HL-60 (cell line): ENCODE measurements at regions not wholly inside any gene's neighbourhood (a gene's known extent, or its start where the extent isn't known, plus 50 kb on each side); places are given as distances from the start of the nearest gene placed in this dataset.
"Not testable (repeated sequence)": the region's sequence is repeated elsewhere in the genome, so short reads cannot be mapped to it uniquely, and the experiment has no call there.

ENCODE experiments used
- POLR2AphosphoS5 ChIP-seq: IDR thresholded peaks from 2 replicates; pipeline ENCODE4 v1.6.1; 2012; ENCODE audit warnings: low read depth
- TF ChIP-seq, protein P1 (sequence below): IDR thresholded peaks from one replicate; pipeline ENCODE4 v1.5.1; 2011; ENCODE audit warnings: low read length, control low read depth, inconsistent platforms; ENCODE audit not compliant: insufficient read depth
- TF ChIP-seq, protein P2 (sequence below): IDR thresholded peaks from 2 replicates; pipeline ENCODE4 v1.6.1; 2012; ENCODE audit warnings: low read depth; ENCODE audit not compliant: insufficient replicate concordance

DNA sequence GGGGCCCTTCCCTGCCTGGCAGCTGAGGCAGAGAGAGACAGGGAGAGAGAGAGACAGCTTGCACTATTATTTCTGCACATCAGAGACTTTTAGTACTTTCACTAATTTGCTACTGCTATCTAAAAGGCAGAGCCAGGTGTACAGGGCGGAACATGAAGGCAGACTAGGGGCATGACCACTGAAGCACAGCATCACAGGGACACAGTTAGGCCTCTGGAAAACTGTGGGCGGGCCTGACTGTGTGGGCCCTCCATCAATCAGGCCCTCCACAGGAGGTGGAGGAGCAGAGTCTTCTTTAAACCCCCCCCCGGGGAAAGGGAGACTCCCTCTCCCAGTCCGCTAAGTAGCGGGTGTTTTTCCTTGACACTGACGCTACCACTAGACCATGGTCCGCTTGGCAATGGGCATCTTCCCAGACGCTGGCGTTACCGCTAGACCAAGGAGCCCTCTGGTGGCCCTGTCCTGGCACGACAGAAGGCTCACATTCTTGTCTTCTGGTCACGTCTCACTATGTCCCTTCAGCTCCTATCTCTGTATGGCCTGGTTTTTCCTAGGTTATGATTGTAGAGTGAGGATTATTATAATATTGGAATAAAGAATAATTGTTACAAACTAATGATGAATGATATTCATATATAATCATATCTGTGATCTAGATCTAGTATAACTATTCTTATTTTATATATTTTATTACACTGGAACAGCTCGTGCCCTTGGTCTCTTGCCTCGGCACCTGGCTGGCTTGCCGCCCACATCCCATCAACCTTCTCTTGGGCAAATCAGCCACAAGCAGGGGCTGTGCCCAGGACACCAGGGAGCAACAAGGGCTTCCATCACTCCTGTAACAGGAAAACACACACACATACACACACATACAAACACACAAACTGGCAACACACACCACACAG is 60.7 kb upstream of the PPP2R2D start:
- TF ChIP-seq, protein P1, sequence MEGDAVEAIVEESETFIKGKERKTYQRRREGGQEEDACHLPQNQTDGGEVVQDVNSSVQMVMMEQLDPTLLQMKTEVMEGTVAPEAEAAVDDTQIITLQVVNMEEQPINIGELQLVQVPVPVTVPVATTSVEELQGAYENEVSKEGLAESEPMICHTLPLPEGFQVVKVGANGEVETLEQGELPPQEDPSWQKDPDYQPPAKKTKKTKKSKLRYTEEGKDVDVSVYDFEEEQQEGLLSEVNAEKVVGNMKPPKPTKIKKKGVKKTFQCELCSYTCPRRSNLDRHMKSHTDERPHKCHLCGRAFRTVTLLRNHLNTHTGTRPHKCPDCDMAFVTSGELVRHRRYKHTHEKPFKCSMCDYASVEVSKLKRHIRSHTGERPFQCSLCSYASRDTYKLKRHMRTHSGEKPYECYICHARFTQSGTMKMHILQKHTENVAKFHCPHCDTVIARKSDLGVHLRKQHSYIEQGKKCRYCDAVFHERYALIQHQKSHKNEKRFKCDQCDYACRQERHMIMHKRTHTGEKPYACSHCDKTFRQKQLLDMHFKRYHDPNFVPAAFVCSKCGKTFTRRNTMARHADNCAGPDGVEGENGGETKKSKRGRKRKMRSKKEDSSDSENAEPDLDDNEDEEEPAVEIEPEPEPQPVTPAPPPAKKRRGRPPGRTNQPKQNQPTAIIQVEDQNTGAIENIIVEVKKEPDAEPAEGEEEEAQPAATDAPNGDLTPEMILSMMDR: not testable (repeated sequence)
- TF ChIP-seq POLR2AphosphoS5: not testable (repeated sequence)
- TF ChIP-seq, protein P2, sequence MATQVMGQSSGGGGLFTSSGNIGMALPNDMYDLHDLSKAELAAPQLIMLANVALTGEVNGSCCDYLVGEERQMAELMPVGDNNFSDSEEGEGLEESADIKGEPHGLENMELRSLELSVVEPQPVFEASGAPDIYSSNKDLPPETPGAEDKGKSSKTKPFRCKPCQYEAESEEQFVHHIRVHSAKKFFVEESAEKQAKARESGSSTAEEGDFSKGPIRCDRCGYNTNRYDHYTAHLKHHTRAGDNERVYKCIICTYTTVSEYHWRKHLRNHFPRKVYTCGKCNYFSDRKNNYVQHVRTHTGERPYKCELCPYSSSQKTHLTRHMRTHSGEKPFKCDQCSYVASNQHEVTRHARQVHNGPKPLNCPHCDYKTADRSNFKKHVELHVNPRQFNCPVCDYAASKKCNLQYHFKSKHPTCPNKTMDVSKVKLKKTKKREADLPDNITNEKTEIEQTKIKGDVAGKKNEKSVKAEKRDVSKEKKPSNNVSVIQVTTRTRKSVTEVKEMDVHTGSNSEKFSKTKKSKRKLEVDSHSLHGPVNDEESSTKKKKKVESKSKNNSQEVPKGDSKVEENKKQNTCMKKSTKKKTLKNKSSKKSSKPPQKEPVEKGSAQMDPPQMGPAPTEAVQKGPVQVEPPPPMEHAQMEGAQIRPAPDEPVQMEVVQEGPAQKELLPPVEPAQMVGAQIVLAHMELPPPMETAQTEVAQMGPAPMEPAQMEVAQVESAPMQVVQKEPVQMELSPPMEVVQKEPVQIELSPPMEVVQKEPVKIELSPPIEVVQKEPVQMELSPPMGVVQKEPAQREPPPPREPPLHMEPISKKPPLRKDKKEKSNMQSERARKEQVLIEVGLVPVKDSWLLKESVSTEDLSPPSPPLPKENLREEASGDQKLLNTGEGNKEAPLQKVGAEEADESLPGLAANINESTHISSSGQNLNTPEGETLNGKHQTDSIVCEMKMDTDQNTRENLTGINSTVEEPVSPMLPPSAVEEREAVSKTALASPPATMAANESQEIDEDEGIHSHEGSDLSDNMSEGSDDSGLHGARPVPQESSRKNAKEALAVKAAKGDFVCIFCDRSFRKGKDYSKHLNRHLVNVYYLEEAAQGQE: not testable (repeated sequence)
